DND-41 (cell line): ENCODE measurements at regions not wholly inside any gene's neighbourhood (a gene's known extent, or its start where the extent isn't known, plus 50 kb on each side); places are given as distances from the start of the nearest gene placed in this dataset.

ENCODE experiments used
- EZH2 ChIP-seq: IDR thresholded peaks from 3 replicates; pipeline ENCODE4 v1.6.1; 2012; ENCODE audit warnings: borderline replicate concordance, low read depth, mild to moderate bottlenecking, moderate library complexity, low read length, inconsistent platforms; ENCODE audit not compliant: severe bottlenecking
- TF ChIP-seq, protein P1 (sequence below): IDR thresholded peaks from 2 replicates; pipeline ENCODE4 v1.5.1; 2012; ENCODE audit warnings: borderline replicate concordance, low read length, moderate library complexity, mild to moderate bottlenecking; ENCODE audit not compliant: poor library complexity, severe bottlenecking; ENCODE audit errors: extremely low read depth

DNA sequence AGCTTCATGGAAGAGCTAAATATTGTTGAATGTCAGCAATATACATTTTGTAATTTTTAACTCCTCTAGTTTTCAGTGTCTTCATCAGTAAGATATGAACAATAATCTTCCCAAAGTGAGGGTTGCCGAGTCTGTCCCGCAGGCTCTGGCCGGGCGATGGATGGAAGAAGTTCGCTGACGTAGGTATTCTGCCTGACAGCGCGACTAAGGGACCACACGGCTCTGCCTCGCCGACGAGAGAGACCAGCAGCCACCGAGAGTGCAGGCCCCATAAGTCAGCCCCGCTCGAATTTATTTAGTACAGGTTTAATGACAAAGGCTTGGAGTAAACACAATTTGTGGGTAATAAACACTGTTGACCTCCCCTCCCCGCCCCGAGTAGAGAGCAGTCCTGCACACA lies 427.4 kb upstream of the NECTIN3 start:
- TF ChIP-seq, protein P1, sequence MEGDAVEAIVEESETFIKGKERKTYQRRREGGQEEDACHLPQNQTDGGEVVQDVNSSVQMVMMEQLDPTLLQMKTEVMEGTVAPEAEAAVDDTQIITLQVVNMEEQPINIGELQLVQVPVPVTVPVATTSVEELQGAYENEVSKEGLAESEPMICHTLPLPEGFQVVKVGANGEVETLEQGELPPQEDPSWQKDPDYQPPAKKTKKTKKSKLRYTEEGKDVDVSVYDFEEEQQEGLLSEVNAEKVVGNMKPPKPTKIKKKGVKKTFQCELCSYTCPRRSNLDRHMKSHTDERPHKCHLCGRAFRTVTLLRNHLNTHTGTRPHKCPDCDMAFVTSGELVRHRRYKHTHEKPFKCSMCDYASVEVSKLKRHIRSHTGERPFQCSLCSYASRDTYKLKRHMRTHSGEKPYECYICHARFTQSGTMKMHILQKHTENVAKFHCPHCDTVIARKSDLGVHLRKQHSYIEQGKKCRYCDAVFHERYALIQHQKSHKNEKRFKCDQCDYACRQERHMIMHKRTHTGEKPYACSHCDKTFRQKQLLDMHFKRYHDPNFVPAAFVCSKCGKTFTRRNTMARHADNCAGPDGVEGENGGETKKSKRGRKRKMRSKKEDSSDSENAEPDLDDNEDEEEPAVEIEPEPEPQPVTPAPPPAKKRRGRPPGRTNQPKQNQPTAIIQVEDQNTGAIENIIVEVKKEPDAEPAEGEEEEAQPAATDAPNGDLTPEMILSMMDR, result no peak
- TF ChIP-seq EZH2, result no peak
